Liver (tissue), 8 donors: ENCODE measurements at regions not wholly inside any gene's neighbourhood (a gene's known extent, or its start where the extent isn't known, plus 50 kb on each side); places are given as distances from the start of the nearest gene placed in this dataset.

Experiments
- DNase-seq: peaks from one replicate; pipeline ENCODE4 v3.0.0-alpha.2; 2017; ENCODE audit warnings: low spot score
- H3K27ac ChIP-seq, 2 donors: one replicate each; pipeline ENCODE4 v1.7.0; 2013; ENCODE audit warnings: inconsistent platforms in 2 of 2, low read length in 2 of 2, control low read depth in 1 of 2, low read depth in 1 of 2, mild to moderate bottlenecking in 1 of 2
- H3K27me3 ChIP-seq, 4 donors: one replicate each; pipeline versions ENCODE4 v1.6.1 to v1.7.0; 2013; ENCODE audit warnings: low read length in 3 of 4, inconsistent platforms in 1 of 4, mild to moderate bottlenecking in 1 of 4, moderate library complexity in 1 of 4; ENCODE audit not compliant: control insufficient read depth in 4 of 4, insufficient read depth in 4 of 4
- H3K36me3 ChIP-seq, 4 donors: one replicate each; pipeline versions ENCODE4 v1.6.1 to v1.7.0; 2013; ENCODE audit warnings: low read length in 3 of 4, mild to moderate bottlenecking in 3 of 4, low read depth in 1 of 4, moderate library complexity in 1 of 4; ENCODE audit not compliant: control insufficient read depth in 4 of 4, insufficient read depth in 3 of 4
- H3K4me1 ChIP-seq, 4 donors: one replicate each; pipeline versions ENCODE4 v1.6.1 to v1.7.0; 2013; ENCODE audit warnings: low read length in 3 of 4, mild to moderate bottlenecking in 3 of 4, moderate library complexity in 1 of 4; ENCODE audit not compliant: control insufficient read depth in 4 of 4, insufficient read depth in 4 of 4
- H3K4me3 ChIP-seq, 3 donors: one replicate each; pipeline versions ENCODE4 v1.6.1 to v1.7.0; 2013; ENCODE audit warnings: low read length in 3 of 3, control low read depth in 1 of 3, low read depth in 1 of 3, mild to moderate bottlenecking in 1 of 3
- H3K9ac ChIP-seq, 2 donors: one replicate each; pipeline ENCODE4 v1.7.0; 2013; ENCODE audit warnings: low read length in 2 of 2, mild to moderate bottlenecking in 2 of 2, moderate library complexity in 2 of 2, control low read depth in 1 of 2, low read depth in 1 of 2
- H3K9me3 ChIP-seq, 4 donors: one replicate each; pipeline versions ENCODE4 v1.6.1 to v1.7.0; 2013; ENCODE audit warnings: low read length in 3 of 4; ENCODE audit not compliant: control insufficient read depth in 4 of 4
- ATF3 ChIP-seq: IDR thresholded peaks from 2 replicates; pipeline ENCODE4 v1.6.1; 2016; ENCODE audit warnings: antibody characterized with exemption
- CTCF ChIP-seq: fragments of 150-350 bp; IDR thresholded peaks from 2 replicates; pipeline ENCODE4 v1.5.1; 2017; ENCODE audit warnings: improper control_type of control experiment, low read depth, low read length; ENCODE audit not compliant: missing input control
- FOXA1 ChIP-seq: IDR thresholded peaks from 2 replicates; pipeline ENCODE4 v1.6.1; 2016; ENCODE audit warnings: antibody characterized with exemption
- FOXA2 ChIP-seq: IDR thresholded peaks from 2 replicates; pipeline ENCODE4 v1.6.1; 2016; ENCODE audit warnings: antibody characterized with exemption
- GABPA ChIP-seq, 2 donors: IDR thresholded peaks in 1 of 2; conservative IDR thresholded peaks in 1 of 2; 2 replicates each; pipeline ENCODE4 v1.6.1; 2016; ENCODE audit warnings: antibody characterized with exemption in 2 of 2, mild to moderate bottlenecking in 1 of 2, moderate library complexity in 1 of 2
- HNF4A ChIP-seq, 2 donors: conservative IDR thresholded peaks; 2 replicates each; pipeline ENCODE4 v1.6.1; 2016; ENCODE audit warnings: antibody characterized with exemption in 2 of 2, mild to moderate bottlenecking in 2 of 2
- HNF4G ChIP-seq: IDR thresholded peaks from 2 replicates; pipeline ENCODE4 v1.6.1; 2016; ENCODE audit warnings: antibody characterized with exemption
- JUND ChIP-seq, 2 donors: IDR thresholded peaks; 2 replicates each; pipeline ENCODE4 v1.6.1; 2016; ENCODE audit warnings: antibody characterized with exemption in 2 of 2
- MAX ChIP-seq: IDR thresholded peaks from 2 replicates; pipeline ENCODE4 v1.6.1; 2016; ENCODE audit warnings: antibody characterized with exemption
- RAD21 ChIP-seq, 2 donors: IDR thresholded peaks; 2 replicates each; pipeline ENCODE4 v1.6.1; 2016; ENCODE audit warnings: antibody characterized with exemption in 2 of 2, mild to moderate bottlenecking in 2 of 2
- SP1 ChIP-seq: IDR thresholded peaks from 2 replicates; pipeline ENCODE4 v1.6.1; 2018; ENCODE audit warnings: antibody characterized with exemption, mild to moderate bottlenecking
- TAF1 ChIP-seq: conservative IDR thresholded peaks from 2 replicates; pipeline ENCODE4 v1.6.1; 2016; ENCODE audit warnings: antibody characterized with exemption, mild to moderate bottlenecking
- YY1 ChIP-seq: IDR thresholded peaks from 2 replicates; pipeline ENCODE4 v1.6.1; 2016; ENCODE audit warnings: antibody characterized with exemption, mild to moderate bottlenecking
- ZBTB33 ChIP-seq: IDR thresholded peaks from 2 replicates; pipeline ENCODE4 v1.6.1; 2016; ENCODE audit warnings: antibody characterized with exemption
- WGBS: extraction: QIAGEN DNeasy Blood & Tissue Kit; methylation state at CpG from one replicate; pipeline ENCODE4 v1.1.7; 2013; 5-methylcytosine and 5-hydroxymethylcytosine counted together
- donor health status: healthy.
- donor health status: healthy.
- donor health status: healthy.
- donor health status: healthy.
- donor health status: healthy.

- Histone ChIP-seq H3K36me3 (no peaks in the 10 kb centered on the region), H3K9me3 (no peaks in the 10 kb centered on the region), H3K4me1 (no peaks in the 10 kb centered on the region), H3K4me3 (no peak overlapping the region), H3K27me3 (no peaks in the 10 kb centered on the region), H3K9ac (no peak overlapping the region), H3K27ac (no peak overlapping the region)
- no peak for DNase-seq
- WGBS, result 86% methylated on average over 2 of the region's 2 CpGs
- no peak for TF ChIP-seq JUND (IDR thresholded peaks at IDR 0.05)
- TF ChIP-seq HNF4G, result no peak
- TF ChIP-seq ATF3, result no peak
- no peak for TF ChIP-seq GABPA (IDR thresholded peaks at IDR 0.05 in 1 of 2, conservative IDR thresholded peaks at IDR 0.05 in 1 of 2)
- no peak for TF ChIP-seq MAX
- TF ChIP-seq ZBTB33, result no peak
- no peak for TF ChIP-seq CTCF
- no peak for TF ChIP-seq FOXA1
- TF ChIP-seq SP1, result no peak
- TF ChIP-seq HNF4A (conservative IDR thresholded peaks at IDR 0.05), result no peak
- no peak for TF ChIP-seq RAD21 (IDR thresholded peaks at IDR 0.05)
Measured at GRCh38 chr5:96075579-96076289, 114.1 kb upstream of the ELL2 start.

GRCh38 chr5:96074870-96075269 is 113.2 kb upstream of the ELL2 start:
- Histone ChIP-seq H3K27ac (no peak overlapping the region), H3K4me1 (no peaks in the 10 kb centered on the region), H3K36me3 (no peaks in the 10 kb centered on the region), H3K4me3 (no peak overlapping the region), H3K9me3 (no peaks in the 10 kb centered on the region), H3K27me3 (no peaks in the 10 kb centered on the region), H3K9ac (no peak overlapping the region)
- DNase-seq, result no peak
- WGBS, result 91% methylated on average over 2 of the region's 2 CpGs
- TF ChIP-seq YY1, result no peak
- TF ChIP-seq TAF1, result no peak
- TF ChIP-seq HNF4A (conservative IDR thresholded peaks at IDR 0.05), result no peak
- TF ChIP-seq ATF3, result no peak
- no peak for TF ChIP-seq JUND (IDR thresholded peaks at IDR 0.05)
- no peak for TF ChIP-seq FOXA2
